OCI-LY3 (cell line): ENCODE measurements at regions not wholly inside any gene's neighbourhood (a gene's known extent, or its start where the extent isn't known, plus 50 kb on each side); places are given as distances from the start of the nearest gene placed in this dataset.

Experiments used
- EZH2phosphoT487 ChIP-seq: fragments of 200-600 bp; shearing (Covaris generic); IDR thresholded peaks from 2 replicates; pipeline ENCODE4 v1.6.1; 2018; ENCODE audit warnings: antibody characterized with exemption, mixed run types, low read depth
- TF ChIP-seq, protein P1 (sequence below): fragments of 200-600, 300-600 bp; sonication (generic); IDR thresholded peaks from 2 replicates; pipeline ENCODE4 v1.5.1; 2014; ENCODE audit warnings: antibody characterized with exemption, low read length, low read depth

GRCh38 chr1:223012176-223012788, 130.8 kb downstream of the TLR5 start:
- TF ChIP-seq, protein P1, sequence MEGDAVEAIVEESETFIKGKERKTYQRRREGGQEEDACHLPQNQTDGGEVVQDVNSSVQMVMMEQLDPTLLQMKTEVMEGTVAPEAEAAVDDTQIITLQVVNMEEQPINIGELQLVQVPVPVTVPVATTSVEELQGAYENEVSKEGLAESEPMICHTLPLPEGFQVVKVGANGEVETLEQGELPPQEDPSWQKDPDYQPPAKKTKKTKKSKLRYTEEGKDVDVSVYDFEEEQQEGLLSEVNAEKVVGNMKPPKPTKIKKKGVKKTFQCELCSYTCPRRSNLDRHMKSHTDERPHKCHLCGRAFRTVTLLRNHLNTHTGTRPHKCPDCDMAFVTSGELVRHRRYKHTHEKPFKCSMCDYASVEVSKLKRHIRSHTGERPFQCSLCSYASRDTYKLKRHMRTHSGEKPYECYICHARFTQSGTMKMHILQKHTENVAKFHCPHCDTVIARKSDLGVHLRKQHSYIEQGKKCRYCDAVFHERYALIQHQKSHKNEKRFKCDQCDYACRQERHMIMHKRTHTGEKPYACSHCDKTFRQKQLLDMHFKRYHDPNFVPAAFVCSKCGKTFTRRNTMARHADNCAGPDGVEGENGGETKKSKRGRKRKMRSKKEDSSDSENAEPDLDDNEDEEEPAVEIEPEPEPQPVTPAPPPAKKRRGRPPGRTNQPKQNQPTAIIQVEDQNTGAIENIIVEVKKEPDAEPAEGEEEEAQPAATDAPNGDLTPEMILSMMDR, result no peak
- TF ChIP-seq EZH2phosphoT487, result no peak
